Tibial nerve (tissue), 4 donors: ENCODE measurements at regions not wholly inside any gene's neighbourhood (a gene's known extent, or its start where the extent isn't known, plus 50 kb on each side); places are given as distances from the start of the nearest gene placed in this dataset.

Source experiments
- EP300 ChIP-seq, 2 donors: sonication (generic); formaldehyde crosslinking; IDR thresholded peaks; one replicate each; pipeline ENCODE4 v1.6.1; 2017; ENCODE audit warnings: antibody characterized with exemption in 2 of 2, mild to moderate bottlenecking in 1 of 2
- POLR2A ChIP-seq, 2 donors: fragments of 450-650 bp; IDR thresholded peaks; one replicate each; pipeline ENCODE4 v1.6.1; 2017; ENCODE audit warnings: antibody characterized with exemption in 2 of 2, mild to moderate bottlenecking in 2 of 2, moderate library complexity in 2 of 2
- TF ChIP-seq, protein P1 (sequence below), 5 experiments: fragments of 200-600 bp in 3 of 5; fragments of 450-650 bp in 2 of 5; sonication (generic) in 3 of 5; IDR thresholded peaks; one replicate each; pipeline ENCODE4 v1.5.1; 2016 to 2019; ENCODE audit warnings: antibody characterized with exemption in 5 of 5, mild to moderate bottlenecking in 3 of 5, moderate library complexity in 2 of 5

GRCh38 chr14:84533791-84534190 is 996.2 kb upstream of the FLRT2 start:
- TF ChIP-seq, protein P1, sequence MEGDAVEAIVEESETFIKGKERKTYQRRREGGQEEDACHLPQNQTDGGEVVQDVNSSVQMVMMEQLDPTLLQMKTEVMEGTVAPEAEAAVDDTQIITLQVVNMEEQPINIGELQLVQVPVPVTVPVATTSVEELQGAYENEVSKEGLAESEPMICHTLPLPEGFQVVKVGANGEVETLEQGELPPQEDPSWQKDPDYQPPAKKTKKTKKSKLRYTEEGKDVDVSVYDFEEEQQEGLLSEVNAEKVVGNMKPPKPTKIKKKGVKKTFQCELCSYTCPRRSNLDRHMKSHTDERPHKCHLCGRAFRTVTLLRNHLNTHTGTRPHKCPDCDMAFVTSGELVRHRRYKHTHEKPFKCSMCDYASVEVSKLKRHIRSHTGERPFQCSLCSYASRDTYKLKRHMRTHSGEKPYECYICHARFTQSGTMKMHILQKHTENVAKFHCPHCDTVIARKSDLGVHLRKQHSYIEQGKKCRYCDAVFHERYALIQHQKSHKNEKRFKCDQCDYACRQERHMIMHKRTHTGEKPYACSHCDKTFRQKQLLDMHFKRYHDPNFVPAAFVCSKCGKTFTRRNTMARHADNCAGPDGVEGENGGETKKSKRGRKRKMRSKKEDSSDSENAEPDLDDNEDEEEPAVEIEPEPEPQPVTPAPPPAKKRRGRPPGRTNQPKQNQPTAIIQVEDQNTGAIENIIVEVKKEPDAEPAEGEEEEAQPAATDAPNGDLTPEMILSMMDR (IDR thresholded peaks at IDR 0.05): no peak
- no peak for TF ChIP-seq EP300 (IDR thresholded peaks at IDR 0.05)
- no peak for TF ChIP-seq POLR2A (IDR thresholded peaks at IDR 0.05)
